NB4 (cell line): ENCODE measurements at regions not wholly inside any gene's neighbourhood (a gene's known extent, or its start where the extent isn't known, plus 50 kb on each side); places are given as distances from the start of the nearest gene placed in this dataset.

Experiments used
- DNase-seq: peaks from one replicate; pipeline ENCODE4 v3.0.0; 2010; ENCODE audit warnings: low read depth
- H3K4me3 ChIP-seq: one replicate; pipeline ENCODE4 v1.5.1; 2011; ENCODE audit warnings: mild to moderate bottlenecking, low read depth, low read length, moderate library complexity
- MYC ChIP-seq: IDR thresholded peaks from 2 replicates; pipeline ENCODE4 v1.6.1; 2011; ENCODE audit warnings: low read depth, low read length
- POLR2A ChIP-seq: IDR thresholded peaks from 2 replicates; pipeline ENCODE4 v1.6.1; 2011; ENCODE audit warnings: mild to moderate bottlenecking; ENCODE audit not compliant: insufficient read length; ENCODE audit errors: extremely low read depth
- TF ChIP-seq, protein P1 (sequence below): IDR thresholded peaks from one replicate; pipeline ENCODE4 v1.5.1; 2012; ENCODE audit warnings: low read depth, low read length
- TF ChIP-seq, protein P2 (sequence below): IDR thresholded peaks from 2 replicates; pipeline ENCODE4 v1.6.1; 2011; ENCODE audit warnings: low read depth, low read length

DNA sequence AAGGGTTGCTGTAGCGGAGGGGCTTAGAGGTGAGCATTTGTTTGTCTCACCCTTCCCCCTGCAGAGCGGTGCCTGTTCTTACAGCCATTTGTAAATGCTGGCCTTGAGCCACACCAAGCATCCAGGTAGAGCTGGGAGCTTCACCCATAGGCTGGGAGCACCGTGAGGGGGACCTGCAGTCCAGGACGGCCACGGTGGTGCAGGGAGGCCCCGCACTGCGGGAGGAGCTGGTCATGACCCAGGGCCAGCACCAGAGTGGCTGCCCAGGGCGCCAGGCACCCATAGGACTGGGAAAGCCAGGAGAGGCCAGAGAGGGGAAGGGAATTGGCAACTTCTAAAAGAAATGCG is 197.3 kb upstream of the ADAMTS16 start:
- no peak for DNase-seq
- no peak overlapping the region for H3K4me3 ChIP-seq
- TF ChIP-seq POLR2A (no peak), MYC (no peak)
- TF ChIP-seq, protein P1, sequence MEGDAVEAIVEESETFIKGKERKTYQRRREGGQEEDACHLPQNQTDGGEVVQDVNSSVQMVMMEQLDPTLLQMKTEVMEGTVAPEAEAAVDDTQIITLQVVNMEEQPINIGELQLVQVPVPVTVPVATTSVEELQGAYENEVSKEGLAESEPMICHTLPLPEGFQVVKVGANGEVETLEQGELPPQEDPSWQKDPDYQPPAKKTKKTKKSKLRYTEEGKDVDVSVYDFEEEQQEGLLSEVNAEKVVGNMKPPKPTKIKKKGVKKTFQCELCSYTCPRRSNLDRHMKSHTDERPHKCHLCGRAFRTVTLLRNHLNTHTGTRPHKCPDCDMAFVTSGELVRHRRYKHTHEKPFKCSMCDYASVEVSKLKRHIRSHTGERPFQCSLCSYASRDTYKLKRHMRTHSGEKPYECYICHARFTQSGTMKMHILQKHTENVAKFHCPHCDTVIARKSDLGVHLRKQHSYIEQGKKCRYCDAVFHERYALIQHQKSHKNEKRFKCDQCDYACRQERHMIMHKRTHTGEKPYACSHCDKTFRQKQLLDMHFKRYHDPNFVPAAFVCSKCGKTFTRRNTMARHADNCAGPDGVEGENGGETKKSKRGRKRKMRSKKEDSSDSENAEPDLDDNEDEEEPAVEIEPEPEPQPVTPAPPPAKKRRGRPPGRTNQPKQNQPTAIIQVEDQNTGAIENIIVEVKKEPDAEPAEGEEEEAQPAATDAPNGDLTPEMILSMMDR, result no peak
- TF ChIP-seq, protein P2, sequence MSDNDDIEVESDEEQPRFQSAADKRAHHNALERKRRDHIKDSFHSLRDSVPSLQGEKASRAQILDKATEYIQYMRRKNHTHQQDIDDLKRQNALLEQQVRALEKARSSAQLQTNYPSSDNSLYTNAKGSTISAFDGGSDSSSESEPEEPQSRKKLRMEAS, result no peak

DNA sequence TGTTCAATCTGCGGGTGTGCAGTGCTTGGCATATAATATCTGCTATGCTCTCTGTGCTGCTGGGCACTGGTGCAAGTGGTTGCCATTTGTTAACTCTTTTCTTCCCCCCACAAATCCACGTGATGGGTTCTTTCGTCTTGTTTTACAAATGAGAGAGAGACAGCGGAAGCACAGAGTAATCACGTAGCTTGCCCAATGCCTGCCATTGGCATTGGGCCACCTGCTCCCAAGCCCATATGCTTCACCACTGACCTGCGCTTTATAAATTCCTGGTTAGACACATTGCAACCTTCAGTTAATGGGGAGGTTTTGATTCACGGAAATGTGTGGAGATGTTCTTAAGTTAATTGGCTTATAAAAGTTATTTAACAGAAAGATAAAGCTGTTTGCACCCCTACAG is 194.8 kb upstream of the ADAMTS16 start:
- no peak for DNase-seq
- TF ChIP-seq, protein P2, result no peak
- TF ChIP-seq MYC (no peak), POLR2A (no peak)
- TF ChIP-seq, protein P1, result no peak
- H3K4me3 ChIP-seq, result no peak overlapping the region

DNA sequence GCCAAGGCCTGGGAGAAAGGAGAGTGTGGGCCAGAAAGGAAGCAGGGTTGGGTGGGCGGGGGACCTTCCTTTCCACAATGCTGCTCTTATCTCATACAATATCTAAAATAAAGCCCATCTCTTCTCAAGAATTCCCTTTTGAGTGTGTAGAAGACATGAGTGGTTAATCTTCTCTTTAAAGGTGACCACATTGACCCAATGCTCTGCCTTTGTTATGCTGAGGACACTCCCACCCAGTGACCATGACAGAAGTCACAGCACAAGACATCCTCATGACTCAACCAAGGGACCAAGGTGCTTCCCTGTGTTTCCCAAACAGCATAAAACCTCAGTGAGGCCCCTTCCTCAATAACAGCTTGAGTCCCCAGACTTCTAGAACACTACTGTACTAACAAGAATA is 193.0 kb upstream of the ADAMTS16 start:
- TF ChIP-seq MYC, result no peak
- TF ChIP-seq POLR2A, result no peak
- TF ChIP-seq, protein P1, result no peak
- TF ChIP-seq, protein P2, result no peak
- no peak overlapping the region for H3K4me3 ChIP-seq
- DNase-seq, result no peak

DNA sequence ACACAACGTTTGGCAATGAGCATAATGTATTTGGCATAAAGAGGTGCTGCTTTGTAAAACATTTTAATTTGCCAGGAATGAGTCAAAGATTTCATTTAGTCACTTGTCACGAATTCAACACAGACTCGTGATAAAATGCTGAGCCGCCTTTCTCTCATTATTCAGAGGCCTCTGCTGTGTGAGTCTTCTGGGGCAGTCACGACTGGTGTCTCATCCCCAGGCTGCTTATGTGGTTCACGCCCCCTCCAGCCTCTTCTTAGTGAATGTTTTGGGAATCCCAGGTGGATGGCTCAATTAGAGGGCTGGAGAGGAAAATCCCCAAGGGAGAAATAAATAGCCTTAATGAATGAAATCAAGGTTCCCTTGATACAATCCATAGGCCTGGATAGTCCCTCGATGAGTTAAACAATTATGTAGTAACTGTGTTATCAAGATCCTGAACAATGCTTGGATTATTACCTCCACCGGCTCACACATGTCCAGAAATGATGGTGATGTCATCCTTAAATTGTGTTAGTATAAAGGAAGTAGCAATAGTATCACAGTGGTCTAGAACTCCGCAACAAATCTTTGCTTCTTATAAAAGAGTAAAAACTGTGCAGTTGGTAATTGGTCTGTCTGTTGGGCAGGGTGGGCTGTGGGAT is 192.1 kb upstream of the ADAMTS16 start:
- no peak for DNase-seq
- TF ChIP-seq, protein P2, result no peak
- TF ChIP-seq POLR2A (no peak), MYC (no peak)
- TF ChIP-seq, protein P1, result no peak
- no peak overlapping the region for H3K4me3 ChIP-seq

DNA sequence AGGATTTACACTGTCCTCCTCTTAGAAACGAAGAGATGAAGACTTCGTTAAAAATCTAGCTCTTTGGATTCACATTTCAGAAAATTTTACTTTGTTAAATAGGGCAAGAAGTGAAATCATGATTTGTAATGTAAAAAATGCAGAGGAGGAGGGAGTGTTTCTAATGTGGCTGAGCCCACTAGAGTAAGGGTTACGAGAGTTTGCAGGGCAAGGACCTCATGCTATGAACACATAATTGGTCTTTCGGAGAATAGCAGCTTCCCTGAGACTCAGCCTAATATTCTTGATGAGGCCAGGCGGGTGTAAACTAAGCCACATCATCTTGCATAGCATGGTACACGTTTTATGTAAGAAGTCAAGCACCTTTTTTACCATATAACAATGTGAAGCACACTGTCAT is 191.0 kb upstream of the ADAMTS16 start:
- TF ChIP-seq POLR2A (no peak), MYC (no peak)
- TF ChIP-seq, protein P2, result no peak
- TF ChIP-seq, protein P1, result no peak
- DNase-seq, result no peak
- H3K4me3 ChIP-seq, result no peak overlapping the region

DNA sequence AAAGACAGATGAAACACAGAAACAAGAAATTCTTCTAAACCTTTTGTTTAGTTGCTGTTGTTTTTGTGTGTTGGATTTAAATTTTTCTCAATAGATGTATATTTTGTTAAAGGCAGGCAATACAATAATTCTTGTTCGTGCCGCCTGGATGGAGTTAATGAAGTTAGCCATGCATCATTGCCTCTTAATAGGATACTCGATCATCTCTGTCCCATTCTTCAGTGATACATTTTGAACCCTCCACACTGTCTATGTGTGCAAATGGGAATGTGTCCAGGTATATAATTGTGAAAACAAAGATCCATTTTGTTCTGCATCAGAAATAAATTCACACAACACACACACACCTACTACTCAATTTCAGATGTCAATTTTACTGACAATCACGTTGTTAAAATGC is 186.6 kb upstream of the ADAMTS16 start:
- no peak for DNase-seq
- TF ChIP-seq, protein P2, result no peak
- no peak for TF ChIP-seq POLR2A
- no peak for TF ChIP-seq MYC
- TF ChIP-seq, protein P1, result no peak
- no peak overlapping the region for H3K4me3 ChIP-seq
